RPMI8226 (cell line): ENCODE measurements at regions not wholly inside any gene's neighbourhood (a gene's known extent, or its start where the extent isn't known, plus 50 kb on each side); places are given as distances from the start of the nearest gene placed in this dataset.
"Not testable (repeated sequence)": the region's sequence is repeated elsewhere in the genome, so short reads cannot be mapped to it uniquely, and the experiment has no call there.

Source experiments
- DNase-seq: peaks from one replicate; pipeline ENCODE4 v3.0.0-alpha.2; 2015

GRCh38 chr18:6572192-6572591, 157.3 kb upstream of the ARHGAP28 start:
- DNase-seq: not testable (repeated sequence)

GRCh38 chr18:6574631-6575030, 154.9 kb upstream of the ARHGAP28 start:
- DNase-seq: no peak

- no peak for DNase-seq
These were observed 153.6 kb upstream of the ARHGAP28 start for GRCh38 chr18:6575908-6576307.

GRCh38 chr18:6576718-6577375, 152.7 kb upstream of the ARHGAP28 start:
- no peak for DNase-seq

GRCh38 chr18:6578686-6579085, 150.8 kb upstream of the ARHGAP28 start:
- no peak for DNase-seq

- no peak for DNase-seq
These were observed 150.0 kb upstream of the ARHGAP28 start for GRCh38 chr18:6579486-6579885.

GRCh38 chr18:6580401-6580800, 149.1 kb upstream of the ARHGAP28 start:
- no peak for DNase-seq

GRCh38 chr18:6589923-6590322, 139.6 kb upstream of the ARHGAP28 start:
- no peak for DNase-seq

- no peak for DNase-seq
These were observed 139.2 kb upstream of the ARHGAP28 start for GRCh38 chr18:6590326-6590725.

- no peak for DNase-seq
These were observed 138.0 kb upstream of the ARHGAP28 start for GRCh38 chr18:6591491-6591890.

- no peak for DNase-seq
These were observed 137.0 kb upstream of the ARHGAP28 start for GRCh38 chr18:6592522-6592921.

- no peak for DNase-seq
These were observed 136.2 kb upstream of the ARHGAP28 start for GRCh38 chr18:6593142-6593885.

- no peak for DNase-seq
These were observed 133.8 kb upstream of the ARHGAP28 start for GRCh38 chr18:6595666-6596065.

- peak; percentile 11 for DNase-seq
These were observed 130.9 kb upstream of the ARHGAP28 start for GRCh38 chr18:6598657-6599056.

- no peak for DNase-seq
These were observed 128.8 kb upstream of the ARHGAP28 start for GRCh38 chr18:6600667-6601167.

GRCh38 chr18:6601241-6601640, 128.3 kb upstream of the ARHGAP28 start:
- DNase-seq: no peak

- no peak for DNase-seq
These were observed 127.2 kb upstream of the ARHGAP28 start for GRCh38 chr18:6602365-6602764.

- DNase-seq: peak; percentile 87
These were observed 125.0 kb upstream of the ARHGAP28 start for GRCh38 chr18:6604573-6604941.

GRCh38 chr18:6605115-6605869, 124.2 kb upstream of the ARHGAP28 start:
- DNase-seq: no peak

GRCh38 chr18:6606411-6607085, 123.0 kb upstream of the ARHGAP28 start:
- no peak for DNase-seq

- peak; percentile 62 for DNase-seq
These were observed 122.2 kb upstream of the ARHGAP28 start for GRCh38 chr18:6607343-6607742.

GRCh38 chr18:6609666-6610264, 119.8 kb upstream of the ARHGAP28 start:
- DNase-seq: no peak

- DNase-seq: no peak
These were observed 119.0 kb upstream of the ARHGAP28 start for GRCh38 chr18:6610466-6610865.
